Activated T-helper 17 cell treated with anti-CD3 and anti-CD28 coated beads, Interleukin-2, amount 50 U/mL, for 72 hours (primary cell): ENCODE measurements at regions not wholly inside any gene's neighbourhood (a gene's known extent, or its start where the extent isn't known, plus 50 kb on each side); places are given as distances from the start of the nearest gene placed in this dataset.

Source experiments
- ATAC-seq: fragments of 150-1000 bp; cut with Tn5 transposase; replicated peaks from 2 replicates; pipeline ENCODE4 v1.10.0; 2021; ENCODE audit warnings: mild to moderate bottlenecking, moderate library complexity
- H3K27ac Mint-ChIP-seq: one replicate; pipeline ENCODE4 v1.8.0; 2022; ENCODE audit warnings: mixed read lengths
- H3K27me3 Mint-ChIP-seq: one replicate; pipeline ENCODE4 v1.8.0; 2022; ENCODE audit warnings: mixed read lengths
- H3K36me3 Mint-ChIP-seq: one replicate; pipeline ENCODE4 v1.8.0; 2022; ENCODE audit warnings: low read depth, mild to moderate bottlenecking, mixed read lengths
- H3K4me1 Mint-ChIP-seq: one replicate; pipeline ENCODE4 v1.8.0; 2022; ENCODE audit warnings: mixed read lengths
- H3K4me3 Mint-ChIP-seq: one replicate; pipeline ENCODE4 v1.8.0; 2022; ENCODE audit warnings: mild to moderate bottlenecking, mixed read lengths
- H3K9me3 Mint-ChIP-seq: one replicate; pipeline ENCODE4 v1.8.0; 2022; ENCODE audit warnings: mixed read lengths

GRCh38 chr5:5014586-5015235 lies 125.4 kb upstream of the ADAMTS16 start:
- H3K27ac Mint-ChIP-seq = no peak overlapping the region
- no peak for ATAC-seq

GRCh38 chr5:5017827-5018577 lies 122.1 kb upstream of the ADAMTS16 start:
- ATAC-seq = no peak
- Mint-ChIP-seq H3K4me1 (no peaks in the 10 kb centered on the region), H3K9me3 (peaks cover 3% of the 10 kb centered on the region), H3K27me3 (no peaks in the 10 kb centered on the region), H3K27ac (no peak overlapping the region), H3K36me3 (no peaks in the 10 kb centered on the region), H3K4me3 (no peak overlapping the region)

More at GRCh38 chr5:5014586-5015235, 125.4 kb upstream of the ADAMTS16 start:
- H3K27me3 Mint-ChIP-seq = no peaks in the 10 kb centered on the region
- peaks cover 10% of the 10 kb centered on the region for H3K9me3 Mint-ChIP-seq
- H3K4me1 Mint-ChIP-seq = no peaks in the 10 kb centered on the region
- H3K36me3 Mint-ChIP-seq = no peaks in the 10 kb centered on the region
- no peak overlapping the region for H3K4me3 Mint-ChIP-seq

GRCh38 chr5:5018578-5018970 lies 121.6 kb upstream of the ADAMTS16 start:
- H3K27ac Mint-ChIP-seq = no peak overlapping the region
- H3K4me1 Mint-ChIP-seq = no peaks in the 10 kb centered on the region
- H3K27me3 Mint-ChIP-seq = no peaks in the 10 kb centered on the region
- no peaks in the 10 kb centered on the region for H3K36me3 Mint-ChIP-seq
- H3K9me3 Mint-ChIP-seq = no peaks in the 10 kb centered on the region
- ATAC-seq = no peak
- H3K4me3 Mint-ChIP-seq = no peak overlapping the region

DNA sequence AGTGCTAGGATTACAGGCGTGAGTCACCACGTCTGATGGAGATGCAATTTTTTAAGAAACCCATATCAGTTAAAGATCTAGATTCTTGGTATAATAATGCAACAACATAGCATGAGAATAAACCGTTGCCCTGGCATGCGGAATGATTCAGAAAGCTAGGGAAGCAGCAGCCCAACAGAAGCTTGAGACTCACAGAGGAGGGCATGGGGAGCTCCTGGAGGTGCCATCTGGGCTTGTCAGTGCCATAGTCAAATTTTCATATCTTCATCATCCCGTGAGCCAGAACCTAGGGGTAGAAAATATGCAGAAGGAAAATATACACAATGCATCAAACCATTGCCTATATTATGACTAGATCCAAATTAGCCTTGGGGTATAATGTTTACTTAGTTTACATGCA lies 118.7 kb upstream of the ADAMTS16 start:
- Mint-ChIP-seq H3K27ac (no peak overlapping the region), H3K27me3 (no peaks in the 10 kb centered on the region), H3K4me3 (no peak overlapping the region), H3K4me1 (peaks cover 4% of the 10 kb centered on the region), H3K9me3 (peaks cover 7% of the 10 kb centered on the region), H3K36me3 (no peaks in the 10 kb centered on the region)
- ATAC-seq = no peak

DNA sequence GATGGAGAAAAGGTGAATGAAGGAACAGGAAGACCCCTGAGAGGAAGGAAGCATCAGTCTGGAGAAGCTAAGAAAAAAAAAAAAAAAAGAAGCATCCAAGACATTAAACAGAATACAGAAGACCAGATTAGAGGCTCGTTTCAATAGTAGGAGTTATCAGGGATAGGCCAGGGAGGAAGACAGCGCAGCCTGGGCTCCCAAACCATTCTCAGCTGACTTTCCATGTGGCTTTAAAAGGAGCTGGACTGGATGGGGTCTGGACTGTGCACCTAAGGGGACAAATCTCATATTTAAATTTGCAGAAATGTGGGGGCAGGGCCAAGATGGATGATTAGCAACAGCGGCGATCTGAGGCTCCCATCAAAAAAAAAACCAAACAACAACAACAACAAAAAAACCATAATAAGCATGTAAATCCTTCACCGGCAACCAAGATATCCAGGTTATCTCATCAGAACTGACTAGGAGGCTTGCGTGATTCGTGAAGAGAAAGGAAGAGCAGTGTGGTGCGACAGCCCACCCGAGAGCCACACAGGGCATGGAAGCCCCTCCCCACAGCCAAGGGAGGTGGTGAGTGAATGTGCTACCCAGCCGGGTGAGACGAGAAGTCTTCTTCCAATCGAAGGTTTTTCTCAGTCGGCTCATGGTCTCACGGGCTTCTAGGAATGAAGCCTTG lies 114.9 kb upstream of the ADAMTS16 start:
- Mint-ChIP-seq H3K36me3 (no peaks in the 10 kb centered on the region), H3K4me1 (peaks cover 4% of the 10 kb centered on the region), H3K9me3 (peaks cover 15% of the 10 kb centered on the region), H3K27ac (no peak overlapping the region), H3K4me3 (peak overlapping the region; percentile 2), H3K27me3 (no peaks in the 10 kb centered on the region)
- ATAC-seq = no peak

DNA sequence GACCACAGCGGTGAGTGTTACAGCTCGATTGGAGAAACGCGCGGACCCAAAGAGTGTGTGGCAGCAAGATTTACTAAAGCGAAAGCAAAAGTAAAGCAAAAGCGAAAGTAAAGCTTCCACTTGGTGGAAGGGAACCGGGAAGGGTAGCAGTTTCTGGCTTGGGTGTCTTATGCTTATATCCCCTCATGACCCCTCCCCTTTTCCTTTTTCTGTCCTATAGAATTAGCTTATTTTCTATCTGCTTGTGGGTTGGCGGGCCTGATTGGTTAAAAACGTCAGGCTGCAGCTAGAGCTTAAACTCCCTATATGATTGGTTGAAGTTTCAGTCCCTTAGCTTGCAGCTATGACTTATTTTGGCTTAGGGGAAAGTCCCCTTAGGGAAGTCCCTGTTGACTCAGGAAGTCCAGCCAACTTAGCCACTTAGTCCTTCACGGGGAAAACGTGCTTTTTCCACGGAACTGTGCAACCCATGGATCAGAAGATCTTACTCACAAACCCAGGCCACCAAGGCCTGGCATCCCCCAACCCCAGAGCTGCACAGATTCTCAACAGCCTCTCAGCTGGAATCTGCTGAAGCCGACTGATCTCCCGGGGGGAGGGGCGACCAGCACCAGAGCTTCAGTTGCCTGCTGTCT lies 114.2 kb upstream of the ADAMTS16 start:
- H3K27me3 Mint-ChIP-seq = no peaks in the 10 kb centered on the region
- peak; percentile 56 for ATAC-seq
- peak overlapping the region; percentile 2 for H3K4me3 Mint-ChIP-seq
- peaks cover 4% of the 10 kb centered on the region for H3K4me1 Mint-ChIP-seq
- H3K36me3 Mint-ChIP-seq = no peaks in the 10 kb centered on the region
- H3K9me3 Mint-ChIP-seq = peaks cover 18% of the 10 kb centered on the region
- no peak overlapping the region for H3K27ac Mint-ChIP-seq

GRCh38 chr5:5026409-5026785 lies 113.7 kb upstream of the ADAMTS16 start:
- Mint-ChIP-seq H3K36me3 (no peaks in the 10 kb centered on the region), H3K27me3 (no peaks in the 10 kb centered on the region), H3K27ac (no peak overlapping the region), H3K9me3 (peaks cover 18% of the 10 kb centered on the region), H3K4me1 (peaks cover 4% of the 10 kb centered on the region), H3K4me3 (no peak overlapping the region)
- no peak for ATAC-seq

DNA sequence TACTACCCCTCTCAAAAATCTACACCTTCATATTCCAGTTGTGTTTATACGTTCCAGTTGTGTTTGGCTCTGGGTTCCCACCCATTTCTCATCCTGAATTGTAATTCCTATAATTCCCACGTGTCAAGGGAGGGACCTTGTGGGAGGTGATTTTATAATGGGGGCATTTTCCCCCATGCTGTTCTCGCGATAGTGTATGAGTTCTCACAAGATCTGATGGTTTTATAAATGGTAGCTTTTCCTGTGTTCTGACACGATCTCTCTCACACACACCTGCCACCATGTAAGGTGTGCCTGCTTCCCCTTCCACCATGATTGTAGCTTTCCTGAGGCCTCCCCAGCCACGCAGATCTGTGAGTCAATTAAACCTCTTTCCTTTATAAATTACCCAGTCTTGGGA lies 108.5 kb upstream of the ADAMTS16 start:
- Mint-ChIP-seq H3K27me3 (no peaks in the 10 kb centered on the region), H3K36me3 (no peaks in the 10 kb centered on the region), H3K9me3 (peaks cover 16% of the 10 kb centered on the region), H3K4me3 (no peak overlapping the region), H3K4me1 (no peaks in the 10 kb centered on the region), H3K27ac (no peak overlapping the region)
- ATAC-seq = no peak

GRCh38 chr5:5037674-5038073 lies 102.5 kb upstream of the ADAMTS16 start:
- Mint-ChIP-seq H3K4me3 (no peak overlapping the region), H3K4me1 (no peaks in the 10 kb centered on the region), H3K9me3 (no peaks in the 10 kb centered on the region), H3K27me3 (no peaks in the 10 kb centered on the region), H3K36me3 (no peaks in the 10 kb centered on the region), H3K27ac (no peak overlapping the region)
- peak; percentile 24 for ATAC-seq

DNA sequence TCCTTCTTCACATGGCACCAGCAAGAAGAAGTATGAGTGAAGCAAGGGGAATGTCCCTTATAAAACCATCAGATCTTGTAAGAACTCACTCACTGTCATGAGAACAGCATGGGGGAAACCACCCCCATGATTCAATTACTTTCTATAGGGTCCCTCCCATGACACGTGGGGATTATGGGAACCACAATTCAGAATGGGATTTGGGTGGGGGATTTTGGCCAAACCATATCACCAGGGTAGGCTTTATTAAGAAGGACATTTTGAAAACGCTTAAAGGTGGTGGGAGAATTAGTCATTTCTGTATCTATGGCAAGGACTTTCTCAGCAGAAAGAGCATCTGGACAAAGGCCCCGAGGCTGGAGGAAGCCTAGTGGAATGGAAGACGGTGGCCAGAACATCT lies 100.2 kb upstream of the ADAMTS16 start:
- no peak for ATAC-seq

GRCh38 chr5:5040712-5041111 lies 99.4 kb upstream of the ADAMTS16 start:
- no peaks in the 10 kb centered on the region for H3K9me3 Mint-ChIP-seq
- no peak overlapping the region for H3K27ac Mint-ChIP-seq
- H3K27me3 Mint-ChIP-seq = no peaks in the 10 kb centered on the region
- no peak for ATAC-seq
- H3K36me3 Mint-ChIP-seq = no peaks in the 10 kb centered on the region
- no peak overlapping the region for H3K4me3 Mint-ChIP-seq
- H3K4me1 Mint-ChIP-seq = no peaks in the 10 kb centered on the region

More for the DNA sequence above, 100.2 kb upstream of the ADAMTS16 start:
- H3K4me3 Mint-ChIP-seq = no peak overlapping the region
- H3K36me3 Mint-ChIP-seq = no peaks in the 10 kb centered on the region
- no peak overlapping the region for H3K27ac Mint-ChIP-seq
- H3K4me1 Mint-ChIP-seq = no peaks in the 10 kb centered on the region
- H3K9me3 Mint-ChIP-seq = no peaks in the 10 kb centered on the region
- no peaks in the 10 kb centered on the region for H3K27me3 Mint-ChIP-seq

DNA sequence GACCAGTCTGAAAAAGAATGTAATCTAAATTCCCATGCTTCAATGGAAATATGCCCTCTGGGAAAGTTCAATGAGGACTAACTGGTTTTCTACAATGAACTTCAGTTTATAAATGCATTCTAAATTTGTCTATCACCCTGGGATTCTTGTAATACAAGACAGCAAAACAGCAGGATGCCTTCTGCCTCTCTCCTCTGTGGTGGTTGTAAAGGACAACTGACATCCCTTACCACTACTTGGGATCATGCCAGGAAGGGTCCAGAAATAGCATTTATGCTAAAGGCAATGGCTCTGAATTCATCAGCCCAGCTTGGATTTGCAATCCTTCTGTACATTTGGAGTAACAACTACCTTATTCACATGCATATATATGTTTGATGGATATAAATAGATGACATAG lies 97.3 kb upstream of the ADAMTS16 start:
- no peaks in the 10 kb centered on the region for H3K4me1 Mint-ChIP-seq
- no peak overlapping the region for H3K4me3 Mint-ChIP-seq
- no peak for ATAC-seq
- H3K27me3 Mint-ChIP-seq = no peaks in the 10 kb centered on the region
- no peaks in the 10 kb centered on the region for H3K36me3 Mint-ChIP-seq
- no peaks in the 10 kb centered on the region for H3K9me3 Mint-ChIP-seq
- no peak overlapping the region for H3K27ac Mint-ChIP-seq

GRCh38 chr5:5043346-5043745 lies 96.8 kb upstream of the ADAMTS16 start:
- no peak for ATAC-seq
- Mint-ChIP-seq H3K27ac (no peak overlapping the region), H3K27me3 (no peaks in the 10 kb centered on the region), H3K4me3 (no peak overlapping the region), H3K9me3 (no peaks in the 10 kb centered on the region), H3K36me3 (no peaks in the 10 kb centered on the region), H3K4me1 (no peaks in the 10 kb centered on the region)

- no peaks in the 10 kb centered on the region for H3K27me3 Mint-ChIP-seq
- no peak for ATAC-seq
These were observed 95.8 kb upstream of the ADAMTS16 start for GRCh38 chr5:5044247-5044840.

More at GRCh38 chr5:5044247-5044840, 95.8 kb upstream of the ADAMTS16 start:
- no peak overlapping the region for H3K4me3 Mint-ChIP-seq
- H3K9me3 Mint-ChIP-seq = no peaks in the 10 kb centered on the region
- H3K4me1 Mint-ChIP-seq = no peaks in the 10 kb centered on the region
- no peaks in the 10 kb centered on the region for H3K36me3 Mint-ChIP-seq
- H3K27ac Mint-ChIP-seq = no peak overlapping the region
